ENCODE measurements at regions not wholly inside any gene's neighbourhood (a gene's known extent, or its start where the extent isn't known, plus 50 kb on each side); places are given as distances from the start of the nearest gene placed in this dataset.

DNA sequence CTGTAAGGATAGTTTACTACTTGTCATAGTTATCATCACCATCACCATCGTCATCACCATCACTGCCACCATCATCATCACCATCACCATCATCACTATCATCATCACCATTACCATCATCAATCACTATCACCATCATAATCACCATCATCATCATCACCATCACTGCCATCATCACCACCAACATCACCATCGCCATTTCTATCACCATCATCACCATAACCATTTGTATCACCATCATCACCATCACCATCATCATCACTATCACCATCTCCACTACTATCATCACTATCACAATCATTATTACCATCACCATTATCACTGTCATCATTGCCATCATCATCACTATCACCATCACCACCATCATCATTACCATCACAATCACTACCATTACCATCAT is 655.5 kb upstream of the DEFB115 start:
- H3K4me3 ChIP-seq: no peak overlapping the region
- in situ Hi-C loops (cut with MboI): no loop called here
- CTCF ChIA-PET: no interaction called here
- RAD21 ChIA-PET (ENCODE audit: unreplicated experiment): no interaction called here
- ATAC-seq (no peak), DNase-seq (ENCODE audit: low read depth, low spot score) (no peak), FAIRE-seq (no peak)
- SMC1A ChIA-PET (ENCODE audit: uncharacterized antibody, unreplicated experiment): no interaction called here
- no peak overlapping the region for H2AFZ ChIP-seq (ENCODE audit: control insufficient read depth, low read depth, low read length)
- TF ChIP-seq FOXK2 (IDR thresholded peaks at IDR 0.05): 0 out of 2 replicates have a peak, but pooled peaks have one; percentile 29
- TF ChIP-seq BHLHE40 (IDR thresholded peaks at IDR 0.05; ENCODE audit: borderline replicate concordance in 1 of 2, low read depth in 2 of 2, low read length in 1 of 2): no peak
- WGBS (ENCODE audit: insufficient coverage, insufficient replicate concordance, low lambda C conversion rate, missing lambda C conversion rate): 0% methylated on average over 2 of the region's 2 CpGs
- H3K27ac ChIP-seq (ENCODE audit: control insufficient read depth, insufficient read depth): no peak overlapping the region
- no peak overlapping the region for H3K4me2 ChIP-seq (ENCODE audit: control insufficient read depth, insufficient read depth)
- H3K36me3 ChIP-seq (ENCODE audit: control insufficient read depth in 2 of 2, insufficient read depth in 2 of 2, low read length in 1 of 2): no peaks in the 10 kb centered on the region
- no peaks in the 10 kb centered on the region for H3K4me1 ChIP-seq (ENCODE audit: control insufficient read depth, insufficient read depth, low read length)
- POLR2A ChIA-PET: no interaction called here
- H3K27me3 ChIP-seq (replicated peaks in 1 of 2; ENCODE audit: control insufficient read depth in 2 of 2, insufficient read depth in 2 of 2, low read length in 1 of 2): no peaks in the 10 kb centered on the region
- H3K9ac ChIP-seq (ENCODE audit: control insufficient read depth, insufficient read depth, low read length): no peak overlapping the region
- no TSS peak for BruUV-seq (replicated peaks)
- no peaks in the 10 kb centered on the region for H3K79me2 ChIP-seq (ENCODE audit: control insufficient read depth, insufficient read depth, low read length)
- no peaks in the 10 kb centered on the region; the same call in 2 of the 3 replicates for H3K9me3 ChIP-seq (replicated peaks; ENCODE audit: control insufficient read depth, insufficient read depth, low read length)
- intact Hi-C loops (cut with micrococcal nuclease; ENCODE audit: unreplicated experiment): no loop called here
- no peaks in the 10 kb centered on the region for H4K20me1 ChIP-seq (ENCODE audit: control insufficient read depth, insufficient read depth)

DNA sequence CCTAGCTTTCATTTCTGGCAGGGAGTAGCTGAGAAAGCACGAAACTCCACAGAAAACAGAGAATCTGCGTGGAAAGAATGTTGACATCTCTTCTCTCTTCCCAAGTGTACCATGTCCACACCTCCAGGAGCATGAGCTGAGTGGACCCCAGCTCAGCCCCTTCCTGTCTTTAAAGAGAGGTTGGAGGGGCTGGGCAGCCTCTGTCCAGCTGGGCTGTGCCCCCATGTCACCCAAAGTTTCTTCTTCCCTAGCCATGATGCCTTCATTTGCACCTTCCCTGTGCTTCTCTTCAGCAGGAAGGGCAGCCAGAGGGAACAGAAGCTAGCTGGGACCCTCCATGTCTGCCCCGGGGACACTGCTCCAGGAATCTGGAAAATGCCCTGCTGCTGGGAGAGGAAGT is 655.0 kb upstream of the DEFB115 start:
- Histone ChIP-seq H3K9me3 (replicated peaks; ENCODE audit: control insufficient read depth, insufficient read depth, low read length) (no peaks in the 10 kb centered on the region; the same call in 2 of the 3 replicates), H3K27me3 (replicated peaks in 1 of 2; ENCODE audit: control insufficient read depth in 2 of 2, insufficient read depth in 2 of 2, low read length in 1 of 2) (no peaks in the 10 kb centered on the region), H3K27ac (ENCODE audit: control insufficient read depth, insufficient read depth) (no peak overlapping the region), H3K79me2 (ENCODE audit: control insufficient read depth, insufficient read depth, low read length) (no peaks in the 10 kb centered on the region), H3K4me3 (no peak overlapping the region), H3K4me1 (ENCODE audit: control insufficient read depth, insufficient read depth, low read length) (no peaks in the 10 kb centered on the region), H3K36me3 (ENCODE audit: control insufficient read depth in 2 of 2, insufficient read depth in 2 of 2, low read length in 1 of 2) (no peaks in the 10 kb centered on the region), H3K4me2 (ENCODE audit: control insufficient read depth, insufficient read depth) (no peak overlapping the region), H3K9ac (ENCODE audit: control insufficient read depth, insufficient read depth, low read length) (no peak overlapping the region), H2AFZ (ENCODE audit: control insufficient read depth, low read depth, low read length) (no peak overlapping the region), H4K20me1 (ENCODE audit: control insufficient read depth, insufficient read depth) (no peaks in the 10 kb centered on the region)
- no peak for FAIRE-seq
- CTCF ChIA-PET: no interaction called here
- TF ChIP-seq ZNF622 (IDR thresholded peaks at IDR 0.05) (no peak), YY1 (IDR thresholded peaks at IDR 0.05; ENCODE audit: low read depth, low read length) (no peak), CREB1 (IDR thresholded peaks at IDR 0.05; ENCODE audit: low read depth) (no peak)
- TF ChIP-seq, protein P1, sequence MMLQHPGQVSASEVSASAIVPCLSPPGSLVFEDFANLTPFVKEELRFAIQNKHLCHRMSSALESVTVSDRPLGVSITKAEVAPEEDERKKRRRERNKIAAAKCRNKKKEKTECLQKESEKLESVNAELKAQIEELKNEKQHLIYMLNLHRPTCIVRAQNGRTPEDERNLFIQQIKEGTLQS (IDR thresholded peaks at IDR 0.05; ENCODE audit: borderline replicate concordance, extremely low read depth, low read depth, low read length): no peak
- TF ChIP-seq, protein P2, sequence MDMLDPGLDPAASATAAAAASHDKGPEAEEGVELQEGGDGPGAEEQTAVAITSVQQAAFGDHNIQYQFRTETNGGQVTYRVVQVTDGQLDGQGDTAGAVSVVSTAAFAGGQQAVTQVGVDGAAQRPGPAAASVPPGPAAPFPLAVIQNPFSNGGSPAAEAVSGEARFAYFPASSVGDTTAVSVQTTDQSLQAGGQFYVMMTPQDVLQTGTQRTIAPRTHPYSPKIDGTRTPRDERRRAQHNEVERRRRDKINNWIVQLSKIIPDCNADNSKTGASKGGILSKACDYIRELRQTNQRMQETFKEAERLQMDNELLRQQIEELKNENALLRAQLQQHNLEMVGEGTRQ (IDR thresholded peaks at IDR 0.05; ENCODE audit: borderline replicate concordance, low read depth, low read length): no peak
- RAD21 ChIA-PET (ENCODE audit: unreplicated experiment): no interaction called here
- DNase-seq (ENCODE audit: low read depth, low spot score): no peak
- 11% methylated on average over 3 of the region's 3 CpGs for WGBS (ENCODE audit: insufficient coverage, insufficient replicate concordance, low lambda C conversion rate, missing lambda C conversion rate)
- ATAC-seq: no peak
- SMC1A ChIA-PET (ENCODE audit: uncharacterized antibody, unreplicated experiment): no interaction called here
- in situ Hi-C loops (cut with MboI): no loop called here
- intact Hi-C loops (cut with micrococcal nuclease; ENCODE audit: unreplicated experiment): no loop called here
- BruUV-seq (replicated peaks): no TSS peak
- POLR2A ChIA-PET: no interaction called here
